ENCODE measurements at regions not wholly inside any gene's neighbourhood (a gene's known extent, or its start where the extent isn't known, plus 50 kb on each side); places are given as distances from the start of the nearest gene placed in this dataset.

- TF ChIP-seq POLR2AphosphoS5 (IDR thresholded peaks at IDR 0.05; ENCODE audit: borderline replicate concordance, low read depth, low read length) (no peak), EZH2 (IDR thresholded peaks at IDR 0.05) (no peak), FOXP2 (optimal IDR thresholded peaks at IDR 0.05; ENCODE audit: control extremely low read depth, extremely low read length, insufficient read depth) (no peak)
These were observed 180.9 kb upstream of the VASH1 start for GRCh38 chr14:76580399-76580798.

Data from SK-N-MC (cell line).